DND-41 (cell line): ENCODE measurements at regions not wholly inside any gene's neighbourhood (a gene's known extent, or its start where the extent isn't known, plus 50 kb on each side); places are given as distances from the start of the nearest gene placed in this dataset.

Source experiments
- EZH2 ChIP-seq: IDR thresholded peaks from 3 replicates; pipeline ENCODE4 v1.6.1; 2012; ENCODE audit warnings: borderline replicate concordance, low read depth, mild to moderate bottlenecking, moderate library complexity, low read length, inconsistent platforms; ENCODE audit not compliant: severe bottlenecking
- TF ChIP-seq, protein P1 (sequence below): IDR thresholded peaks from 2 replicates; pipeline ENCODE4 v1.5.1; 2012; ENCODE audit warnings: borderline replicate concordance, low read length, moderate library complexity, mild to moderate bottlenecking; ENCODE audit not compliant: poor library complexity, severe bottlenecking; ENCODE audit errors: extremely low read depth

- TF ChIP-seq, protein P1, sequence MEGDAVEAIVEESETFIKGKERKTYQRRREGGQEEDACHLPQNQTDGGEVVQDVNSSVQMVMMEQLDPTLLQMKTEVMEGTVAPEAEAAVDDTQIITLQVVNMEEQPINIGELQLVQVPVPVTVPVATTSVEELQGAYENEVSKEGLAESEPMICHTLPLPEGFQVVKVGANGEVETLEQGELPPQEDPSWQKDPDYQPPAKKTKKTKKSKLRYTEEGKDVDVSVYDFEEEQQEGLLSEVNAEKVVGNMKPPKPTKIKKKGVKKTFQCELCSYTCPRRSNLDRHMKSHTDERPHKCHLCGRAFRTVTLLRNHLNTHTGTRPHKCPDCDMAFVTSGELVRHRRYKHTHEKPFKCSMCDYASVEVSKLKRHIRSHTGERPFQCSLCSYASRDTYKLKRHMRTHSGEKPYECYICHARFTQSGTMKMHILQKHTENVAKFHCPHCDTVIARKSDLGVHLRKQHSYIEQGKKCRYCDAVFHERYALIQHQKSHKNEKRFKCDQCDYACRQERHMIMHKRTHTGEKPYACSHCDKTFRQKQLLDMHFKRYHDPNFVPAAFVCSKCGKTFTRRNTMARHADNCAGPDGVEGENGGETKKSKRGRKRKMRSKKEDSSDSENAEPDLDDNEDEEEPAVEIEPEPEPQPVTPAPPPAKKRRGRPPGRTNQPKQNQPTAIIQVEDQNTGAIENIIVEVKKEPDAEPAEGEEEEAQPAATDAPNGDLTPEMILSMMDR: no peak
- no peak for TF ChIP-seq EZH2
These were observed 1151.3 kb upstream of the IGFBP7 start for GRCh38 chr4:58261526-58261925.
